WTC11 (cell line): ENCODE measurements at regions not wholly inside any gene's neighbourhood (a gene's known extent, or its start where the extent isn't known, plus 50 kb on each side); places are given as distances from the start of the nearest gene placed in this dataset.

Experiments
- ATAC-seq: fragments of 200-7000 bp; cut with Tn5 transposase; 2 replicates; pipeline ENCODE4 v1.10.0; 2021; ENCODE audit warnings: mild to moderate bottlenecking, moderate library complexity
- CTCF ChIA-PET: fragments of 300-600 bp; sonication (Branson Sonifier 250); formaldehyde crosslinking; loops from one replicate; lab custom pipeline; 2021; ENCODE audit warnings: antibody characterized with exemption; lab: Charles Lee
- POLR2A ChIA-PET: fragments of 350-600 bp; sonication (Branson Sonifier 250); formaldehyde crosslinking; loops from one replicate; lab custom pipeline; 2021; ENCODE audit warnings: antibody characterized with exemption; lab: Charles Lee
- DNase-seq: peaks from one replicate; pipeline ENCODE4 v3.0.0; 2021; ENCODE audit warnings: low spot score
- H3K27ac Mint-ChIP-seq: 2 replicates; pipeline ENCODE4 v1.8.0; 2021; ENCODE audit warnings: mixed read lengths
- H3K27me3 Mint-ChIP-seq: 2 replicates; pipeline ENCODE4 v1.8.0; 2021; ENCODE audit warnings: low read depth, mild to moderate bottlenecking, moderate library complexity, mixed read lengths
- H3K36me3 Mint-ChIP-seq: 2 replicates; pipeline ENCODE4 v1.8.0; 2021; ENCODE audit warnings: mixed read lengths
- H3K4me1 Mint-ChIP-seq: 2 replicates; pipeline ENCODE4 v1.8.0; 2022; ENCODE audit warnings: mixed read lengths
- H3K4me3 Mint-ChIP-seq: 2 replicates; pipeline ENCODE4 v1.8.0; 2021; ENCODE audit warnings: mild to moderate bottlenecking, moderate library complexity, mixed read lengths
- H3K9me3 Mint-ChIP-seq: 2 replicates; pipeline ENCODE4 v1.8.0; 2021; ENCODE audit warnings: mixed read lengths
- ARID4B ChIP-seq: sonication (generic); formaldehyde crosslinking; IDR thresholded peaks from 2 replicates; pipeline ENCODE4 v1.8.0; 2023; ENCODE audit warnings: missing genetic modification reagents, mild to moderate bottlenecking, borderline replicate concordance
- CREB1 ChIP-seq: sonication (generic); formaldehyde crosslinking; IDR thresholded peaks from 2 replicates; pipeline ENCODE4 v1.8.0; 2023; ENCODE audit warnings: mild to moderate bottlenecking, missing genetic modification reagents
- CTCF ChIP-seq: fragments of 200-600 bp; IDR thresholded peaks from 2 replicates; pipeline ENCODE4 v1.8.0; 2022; ENCODE audit warnings: antibody characterized with exemption
- FOXK1 ChIP-seq: sonication (generic); formaldehyde crosslinking; IDR thresholded peaks from 2 replicates; pipeline ENCODE4 v1.8.0; 2022; ENCODE audit warnings: mild to moderate bottlenecking, moderate library complexity, missing genetic modification reagents
- KAT7 ChIP-seq: sonication (generic); formaldehyde crosslinking; IDR thresholded peaks from 2 replicates; pipeline ENCODE4 v1.8.1; 2023; ENCODE audit warnings: missing genetic modification reagents, mild to moderate bottlenecking, borderline replicate concordance
- MAX ChIP-seq: sonication (generic); formaldehyde crosslinking; IDR thresholded peaks from 2 replicates; pipeline ENCODE4 v1.8.0; 2022; ENCODE audit warnings: mild to moderate bottlenecking, missing genetic modification reagents
- PRRX2 ChIP-seq: fragments of 250-450 bp; sonication (Bioruptor Pico); IDR thresholded peaks from 2 replicates; pipeline ENCODE4 v1.8.0; 2021; ENCODE audit warnings: mild to moderate bottlenecking
- SOX15 ChIP-seq: fragments of 250-450 bp; sonication (Bioruptor Pico); IDR thresholded peaks from 2 replicates; pipeline ENCODE4 v1.9.0; 2021; ENCODE audit warnings: mild to moderate bottlenecking
- STAT6 ChIP-seq: sonication (generic); formaldehyde crosslinking; conservative IDR thresholded peaks from 2 replicates; pipeline ENCODE4 v1.8.1; 2023; ENCODE audit warnings: mild to moderate bottlenecking, low read depth, missing genetic modification reagents, moderate library complexity
- TCF7 ChIP-seq: sonication (generic); formaldehyde crosslinking; IDR thresholded peaks from 2 replicates; pipeline ENCODE4 v1.8.0; 2022; ENCODE audit warnings: mild to moderate bottlenecking, low read depth, missing genetic modification reagents, moderate library complexity
- ZBTB21 ChIP-seq: sonication (generic); formaldehyde crosslinking; IDR thresholded peaks from 2 replicates; pipeline ENCODE4 v1.8.1; 2023; ENCODE audit warnings: mild to moderate bottlenecking, missing genetic modification reagents, borderline replicate concordance
- ZNF219 ChIP-seq: sonication (generic); formaldehyde crosslinking; IDR thresholded peaks from 2 replicates; pipeline ENCODE4 v1.8.0; 2023; ENCODE audit warnings: missing genetic modification reagents, mild to moderate bottlenecking, borderline replicate concordance
- ZNF396 ChIP-seq: fragments of 250-450 bp; sonication (Bioruptor Pico); IDR thresholded peaks from 2 replicates; pipeline ENCODE4 v1.8.0; 2021; ENCODE audit warnings: mild to moderate bottlenecking, moderate library complexity, borderline replicate concordance
- ZNF532 ChIP-seq: fragments of 250-450 bp; sonication (Bioruptor Pico); IDR thresholded peaks from 2 replicates; pipeline ENCODE4 v1.9.0; 2021; ENCODE audit warnings: mild to moderate bottlenecking, borderline replicate concordance

- DNase-seq: no peak
- ChIA-PET CTCF (no interaction called here), POLR2A (no interaction called here)
- H3K9me3 Mint-ChIP-seq: no peaks in the 10 kb centered on the region
- H3K27ac Mint-ChIP-seq: no peak overlapping the region
- H3K27me3 Mint-ChIP-seq: no peaks in the 10 kb centered on the region
- H3K36me3 Mint-ChIP-seq: no peaks in the 10 kb centered on the region
- no peak for ATAC-seq
- no peak for TF ChIP-seq CTCF
- TF ChIP-seq PRRX2 (CRISPR knock-in tag): no peak
- no peak for TF ChIP-seq SOX15 (CRISPR knock-in tag)
- no peak for TF ChIP-seq ZNF396
- no peak for TF ChIP-seq ARID4B (CRISPR knock-in tag)
- no peak for TF ChIP-seq ZBTB21
- no peak for TF ChIP-seq MAX (CRISPR knock-in tag)
- TF ChIP-seq TCF7 (CRISPR knock-in tag): no peak
- TF ChIP-seq, all 79 proteins: peak for 0
- Mint-ChIP-seq H3K4me1 (no peaks in the 10 kb centered on the region), H3K4me3 (no peak overlapping the region)
Observed at GRCh38 chr18:41071826-41072225, 883.2 kb upstream of the PIK3C3 start.

GRCh38 chr18:41069167-41069566 lies 885.9 kb upstream of the PIK3C3 start:
- Mint-ChIP-seq H3K27me3 (no peaks in the 10 kb centered on the region), H3K27ac (no peak overlapping the region), H3K36me3 (no peaks in the 10 kb centered on the region), H3K9me3 (no peaks in the 10 kb centered on the region), H3K4me1 (no peaks in the 10 kb centered on the region), H3K4me3 (no peak overlapping the region)
- TF ChIP-seq ZNF532: no peak
- TF ChIP-seq STAT6 (CRISPR knock-in tag): no peak
- no peak for TF ChIP-seq FOXK1 (CRISPR knock-in tag)
- TF ChIP-seq ZNF219 (CRISPR knock-in tag): no peak
- no peak for TF ChIP-seq KAT7 (CRISPR knock-in tag)
- TF ChIP-seq CREB1 (CRISPR knock-in tag): no peak
- CTCF ChIA-PET: no interaction called here
- no peak for ATAC-seq
- POLR2A ChIA-PET: no interaction called here
- no peak for DNase-seq
